WERI-Rb-1 (cell line): ENCODE measurements at regions not wholly inside any gene's neighbourhood (a gene's known extent, or its start where the extent isn't known, plus 50 kb on each side); places are given as distances from the start of the nearest gene placed in this dataset.

ENCODE experiments used
- DNase-seq: peaks from one replicate; pipeline ENCODE4 v3.0.0-alpha.2; 2020
- H3K27ac ChIP-seq: fragments of 250-450 bp; sonication (Bioruptor Pico); 2 replicates; pipeline ENCODE4 v1.5.1; 2020; ENCODE audit warnings: mild to moderate bottlenecking, moderate library complexity
- H3K27me3 ChIP-seq: fragments of 250-450 bp; sonication (Bioruptor Pico); 2 replicates; pipeline ENCODE4 v1.5.1; 2021; ENCODE audit warnings: mild to moderate bottlenecking, low read depth, moderate library complexity; ENCODE audit not compliant: insufficient read depth, severe bottlenecking
- H3K36me3 ChIP-seq: fragments of 250-450 bp; sonication (Bioruptor Pico); 2 replicates; pipeline ENCODE4 v1.5.1; 2020; ENCODE audit warnings: mild to moderate bottlenecking, moderate library complexity
- H3K4me3 ChIP-seq: 2 replicates; pipeline ENCODE4 v1.5.1; 2011; ENCODE audit warnings: low read depth, mild to moderate bottlenecking, control low read depth, low read length
- H3K9me3 ChIP-seq: fragments of 250-450 bp; sonication (Bioruptor Pico); 2 replicates; pipeline ENCODE4 v1.5.1; 2021; ENCODE audit warnings: mild to moderate bottlenecking, moderate library complexity; ENCODE audit not compliant: severe bottlenecking
- CTCF ChIP-seq: IDR thresholded peaks from 2 replicates; pipeline ENCODE4 v1.5.1; 2011; ENCODE audit warnings: low read depth, mild to moderate bottlenecking, control low read depth, inconsistent platforms, low read length

GRCh38 chr22:49411236-49411635, 416.4 kb downstream of the BRD1 start:
- Histone ChIP-seq H3K9me3 (no peaks in the 10 kb centered on the region), H3K4me3 (no peak overlapping the region), H3K27ac (no peak overlapping the region), H3K36me3 (no peaks in the 10 kb centered on the region), H3K27me3 (no peaks in the 10 kb centered on the region)
- no peak for DNase-seq
- TF ChIP-seq CTCF, result no peak

- H3K27ac ChIP-seq, result no peak overlapping the region
- H3K36me3 ChIP-seq, result no peaks in the 10 kb centered on the region
- no peaks in the 10 kb centered on the region for H3K27me3 ChIP-seq
- TF ChIP-seq CTCF, result no peak
- no peaks in the 10 kb centered on the region for H3K9me3 ChIP-seq
- H3K4me3 ChIP-seq, result no peak overlapping the region
- no peak for DNase-seq
Observed at GRCh38 chr22:49408102-49408836, 419.4 kb downstream of the BRD1 start.

- Histone ChIP-seq H3K27ac (no peak overlapping the region), H3K9me3 (no peaks in the 10 kb centered on the region), H3K4me3 (no peak overlapping the region), H3K36me3 (no peaks in the 10 kb centered on the region), H3K27me3 (no peaks in the 10 kb centered on the region)
- no peak for TF ChIP-seq CTCF
- DNase-seq, result no peak
Observed at GRCh38 chr22:49406879-49407587, 420.6 kb downstream of the BRD1 start.

GRCh38 chr22:49406047-49406650, 421.5 kb downstream of the BRD1 start:
- Histone ChIP-seq H3K9me3 (no peaks in the 10 kb centered on the region), H3K36me3 (no peaks in the 10 kb centered on the region), H3K27ac (no peak overlapping the region), H3K27me3 (no peaks in the 10 kb centered on the region), H3K4me3 (no peak overlapping the region)
- TF ChIP-seq CTCF, result no peak
- no peak for DNase-seq

GRCh38 chr22:49405590-49405989, 422.1 kb downstream of the BRD1 start:
- no peak for TF ChIP-seq CTCF
- no peaks in the 10 kb centered on the region for H3K36me3 ChIP-seq
- H3K9me3 ChIP-seq, result no peaks in the 10 kb centered on the region
- H3K4me3 ChIP-seq, result no peak overlapping the region
- no peak for DNase-seq
- H3K27ac ChIP-seq, result no peak overlapping the region
- H3K27me3 ChIP-seq, result no peaks in the 10 kb centered on the region
